ENCODE measurements at regions not wholly inside any gene's neighbourhood (a gene's known extent, or its start where the extent isn't known, plus 50 kb on each side); places are given as distances from the start of the nearest gene placed in this dataset.

GRCh38 chr1:34425785-34426184, 249.1 kb downstream of the C1orf94 start:
- ChIA-PET CTCF (no interaction called here), POLR2A (no interaction called here)
- H3K27me3 Mint-ChIP-seq (ENCODE audit: insufficient read depth, unreplicated experiment) = peaks cover 7% of the 10 kb centered on the region
- H3K36me3 ChIP-seq (ENCODE audit: control insufficient read depth, insufficient read depth, low read length) = no peaks in the 10 kb centered on the region
- no TSS peak for BruUV-seq (replicated peaks)
- H3K9me3 ChIP-seq = no peaks in the 10 kb centered on the region
- no peaks in the 10 kb centered on the region for H3K9me3 Mint-ChIP-seq (ENCODE audit: unreplicated experiment)
- no peak overlapping the region for H3K4me3 ChIP-seq (ENCODE audit: low read depth, low read length)
- no peak overlapping the region for H3K4me3 Mint-ChIP-seq (ENCODE audit: unreplicated experiment)
- H3K27ac Mint-ChIP-seq (ENCODE audit: unreplicated experiment) = no peak overlapping the region
- no peaks in the 10 kb centered on the region for H3K4me1 ChIP-seq
- no peaks in the 10 kb centered on the region for H3K4me1 Mint-ChIP-seq (ENCODE audit: low read depth, unreplicated experiment)
- no peaks in the 10 kb centered on the region for H3K36me3 Mint-ChIP-seq (ENCODE audit: insufficient read depth, unreplicated experiment)
- no peak for TF ChIP-seq CTCF (IDR thresholded peaks at IDR 0.05; ENCODE audit: insufficient read depth in 1 of 2, low read depth in 1 of 2, low read length in 1 of 2, severe bottlenecking in 1 of 2, unreplicated experiment in 1 of 2)
- DNase-seq = no peak
- intact Hi-C loops (cut with micrococcal nuclease; ENCODE audit: unreplicated experiment) = no loop called here
- H3K27me3 ChIP-seq (replicated peaks; ENCODE audit: control insufficient read depth, insufficient read depth, low read length) = no peaks in the 10 kb centered on the region

- Mint-ChIP-seq H3K4me1 (ENCODE audit: low read depth, unreplicated experiment) (no peaks in the 10 kb centered on the region), H3K4me3 (ENCODE audit: unreplicated experiment) (no peak overlapping the region), H3K9me3 (ENCODE audit: unreplicated experiment) (no peaks in the 10 kb centered on the region), H3K36me3 (ENCODE audit: insufficient read depth, unreplicated experiment) (no peaks in the 10 kb centered on the region), H3K27me3 (ENCODE audit: insufficient read depth, unreplicated experiment) (peaks cover 5% of the 10 kb centered on the region), H3K27ac (ENCODE audit: unreplicated experiment) (no peak overlapping the region)
- Histone ChIP-seq H3K4me1 (no peaks in the 10 kb centered on the region), H3K36me3 (ENCODE audit: control insufficient read depth, insufficient read depth, low read length) (no peaks in the 10 kb centered on the region), H3K4me3 (ENCODE audit: low read depth, low read length) (no peak overlapping the region), H3K27me3 (replicated peaks; ENCODE audit: control insufficient read depth, insufficient read depth, low read length) (no peaks in the 10 kb centered on the region), H3K9me3 (no peaks in the 10 kb centered on the region)
- no TSS peak for BruUV-seq (replicated peaks)
- DNase-seq = no peak
- intact Hi-C loops (cut with micrococcal nuclease; ENCODE audit: unreplicated experiment) = no loop called here
- POLR2A ChIA-PET = no interaction called here
- CTCF ChIA-PET = no interaction called here
- no peak for TF ChIP-seq CTCF (IDR thresholded peaks at IDR 0.05; ENCODE audit: insufficient read depth in 1 of 2, low read depth in 1 of 2, low read length in 1 of 2, severe bottlenecking in 1 of 2, unreplicated experiment in 1 of 2)
Measured at GRCh38 chr1:34426325-34426896, 249.7 kb downstream of the C1orf94 start.

GRCh38 chr1:34427170-34427569, 250.5 kb downstream of the C1orf94 start:
- no peaks in the 10 kb centered on the region for H3K27me3 ChIP-seq (replicated peaks; ENCODE audit: control insufficient read depth, insufficient read depth, low read length)
- POLR2A ChIA-PET = no interaction called here
- Mint-ChIP-seq H3K27ac (ENCODE audit: unreplicated experiment) (no peak overlapping the region), H3K4me3 (ENCODE audit: unreplicated experiment) (no peak overlapping the region), H3K36me3 (ENCODE audit: insufficient read depth, unreplicated experiment) (no peaks in the 10 kb centered on the region), H3K27me3 (ENCODE audit: insufficient read depth, unreplicated experiment) (peaks cover 3% of the 10 kb centered on the region), H3K9me3 (ENCODE audit: unreplicated experiment) (no peaks in the 10 kb centered on the region), H3K4me1 (ENCODE audit: low read depth, unreplicated experiment) (no peaks in the 10 kb centered on the region)
- H3K36me3 ChIP-seq (ENCODE audit: control insufficient read depth, insufficient read depth, low read length) = no peaks in the 10 kb centered on the region
- no peak overlapping the region for H3K4me3 ChIP-seq (ENCODE audit: low read depth, low read length)
- no TSS peak for BruUV-seq (replicated peaks)
- intact Hi-C loops (cut with micrococcal nuclease; ENCODE audit: unreplicated experiment) = no loop called here
- no peak for TF ChIP-seq CTCF (IDR thresholded peaks at IDR 0.05; ENCODE audit: insufficient read depth in 1 of 2, low read depth in 1 of 2, low read length in 1 of 2, severe bottlenecking in 1 of 2, unreplicated experiment in 1 of 2)
- no peak for DNase-seq
- CTCF ChIA-PET = no interaction called here
- H3K9me3 ChIP-seq = no peaks in the 10 kb centered on the region
- no peaks in the 10 kb centered on the region for H3K4me1 ChIP-seq
